ENCODE measurements at regions not wholly inside any gene's neighbourhood (a gene's known extent, or its start where the extent isn't known, plus 50 kb on each side); places are given as distances from the start of the nearest gene placed in this dataset.

DNA sequence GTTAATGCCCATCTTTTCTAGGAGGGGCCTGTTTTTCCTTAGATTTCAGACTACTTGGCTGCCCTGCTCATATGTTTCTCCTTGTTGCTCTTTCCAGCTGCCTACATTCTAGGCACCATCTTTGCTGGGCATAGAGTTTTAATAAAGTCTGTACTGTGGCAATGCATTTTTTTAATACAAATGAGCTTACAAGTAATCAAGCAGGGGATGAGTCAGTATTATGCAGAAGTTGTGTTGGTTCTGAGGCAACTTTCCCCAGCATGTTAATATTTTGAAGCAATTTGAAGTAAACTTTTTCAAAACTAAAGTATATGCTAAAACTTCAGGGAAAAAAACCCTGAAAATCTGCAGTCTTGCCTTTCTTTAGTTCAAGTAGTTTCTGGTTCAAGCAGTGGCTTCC is 372.0 kb upstream of the GATB start:
- H3K4me1 Mint-ChIP-seq (ENCODE audit: insufficient read depth, unreplicated experiment), result no peaks in the 10 kb centered on the region
- BruUV-seq (replicated peaks), result no TSS peak
- CTCF ChIA-PET, result no interaction called here
- H3K36me3 Mint-ChIP-seq (ENCODE audit: insufficient read depth, unreplicated experiment), result no peaks in the 10 kb centered on the region
- H3K27me3 Mint-ChIP-seq (ENCODE audit: insufficient read depth, unreplicated experiment), result no peaks in the 10 kb centered on the region
- intact Hi-C loops (cut with micrococcal nuclease), result no loop called here
- POLR2A ChIA-PET, result no interaction called here
- no peaks in the 10 kb centered on the region for H3K9me3 Mint-ChIP-seq (ENCODE audit: unreplicated experiment)
- H3K27ac Mint-ChIP-seq (ENCODE audit: low read depth, unreplicated experiment), result no peak overlapping the region
- no peak overlapping the region for H3K4me3 Mint-ChIP-seq (ENCODE audit: unreplicated experiment)
- TF ChIP-seq, protein P1, sequence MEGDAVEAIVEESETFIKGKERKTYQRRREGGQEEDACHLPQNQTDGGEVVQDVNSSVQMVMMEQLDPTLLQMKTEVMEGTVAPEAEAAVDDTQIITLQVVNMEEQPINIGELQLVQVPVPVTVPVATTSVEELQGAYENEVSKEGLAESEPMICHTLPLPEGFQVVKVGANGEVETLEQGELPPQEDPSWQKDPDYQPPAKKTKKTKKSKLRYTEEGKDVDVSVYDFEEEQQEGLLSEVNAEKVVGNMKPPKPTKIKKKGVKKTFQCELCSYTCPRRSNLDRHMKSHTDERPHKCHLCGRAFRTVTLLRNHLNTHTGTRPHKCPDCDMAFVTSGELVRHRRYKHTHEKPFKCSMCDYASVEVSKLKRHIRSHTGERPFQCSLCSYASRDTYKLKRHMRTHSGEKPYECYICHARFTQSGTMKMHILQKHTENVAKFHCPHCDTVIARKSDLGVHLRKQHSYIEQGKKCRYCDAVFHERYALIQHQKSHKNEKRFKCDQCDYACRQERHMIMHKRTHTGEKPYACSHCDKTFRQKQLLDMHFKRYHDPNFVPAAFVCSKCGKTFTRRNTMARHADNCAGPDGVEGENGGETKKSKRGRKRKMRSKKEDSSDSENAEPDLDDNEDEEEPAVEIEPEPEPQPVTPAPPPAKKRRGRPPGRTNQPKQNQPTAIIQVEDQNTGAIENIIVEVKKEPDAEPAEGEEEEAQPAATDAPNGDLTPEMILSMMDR (IDR thresholded peaks at IDR 0.05; ENCODE audit: unreplicated experiment), result no peak
- no peak for DNase-seq (ENCODE audit: unreplicated experiment)

DNA sequence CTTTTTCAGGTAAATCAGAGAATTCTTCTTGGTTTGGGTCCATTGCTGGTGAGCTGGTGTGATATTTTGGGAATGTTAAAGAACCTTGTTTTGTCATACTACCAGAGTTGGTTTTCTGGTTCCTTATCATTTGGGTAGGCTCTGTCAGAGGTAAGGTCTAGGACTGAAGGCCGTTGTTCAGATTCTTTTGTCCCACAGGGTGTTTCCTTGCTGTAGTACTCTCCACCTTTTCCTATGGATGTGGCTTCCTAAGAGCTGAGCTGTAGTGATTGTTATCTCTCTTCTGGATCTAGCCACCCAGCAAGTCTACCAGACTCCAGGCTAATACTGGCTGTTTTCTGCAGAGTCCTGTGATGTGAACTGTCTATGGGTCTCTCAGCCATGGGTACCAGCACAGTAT is 367.5 kb upstream of the GATB start:
- BruUV-seq (replicated peaks), result no TSS peak
- intact Hi-C loops (cut with micrococcal nuclease), result no loop called here
- no peaks in the 10 kb centered on the region for H3K36me3 Mint-ChIP-seq (ENCODE audit: insufficient read depth, unreplicated experiment)
- DNase-seq (ENCODE audit: unreplicated experiment), result no peak
- H3K27ac Mint-ChIP-seq (ENCODE audit: low read depth, unreplicated experiment), result no peak overlapping the region
- no peaks in the 10 kb centered on the region for H3K27me3 Mint-ChIP-seq (ENCODE audit: insufficient read depth, unreplicated experiment)
- H3K4me3 Mint-ChIP-seq (ENCODE audit: unreplicated experiment), result no peak overlapping the region
- TF ChIP-seq, protein P1 (IDR thresholded peaks at IDR 0.05; ENCODE audit: unreplicated experiment), result no peak
- ChIA-PET CTCF (no interaction called here), POLR2A (no interaction called here)
- H3K4me1 Mint-ChIP-seq (ENCODE audit: insufficient read depth, unreplicated experiment), result no peaks in the 10 kb centered on the region
- H3K9me3 Mint-ChIP-seq (ENCODE audit: unreplicated experiment), result no peaks in the 10 kb centered on the region

DNA sequence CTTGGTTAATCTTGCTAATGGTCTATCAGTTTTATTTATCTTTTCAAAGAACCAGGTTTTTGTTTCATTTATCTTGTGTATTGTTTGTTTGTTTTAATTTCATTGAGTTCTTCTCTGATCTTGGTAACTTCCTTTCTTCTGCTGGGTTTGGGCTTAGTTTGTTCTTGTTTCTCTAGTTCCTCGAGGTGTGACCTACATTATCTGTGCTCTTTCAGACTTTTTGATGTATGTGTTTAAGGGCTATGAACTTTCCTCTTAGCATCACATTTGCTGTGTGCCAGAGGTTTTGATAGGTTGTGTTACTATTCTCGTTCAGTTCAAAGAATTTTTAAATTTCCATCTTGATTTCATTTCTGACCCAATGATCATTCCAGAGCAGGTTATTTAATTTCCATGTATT is 365.4 kb upstream of the GATB start:
- no peak for DNase-seq (ENCODE audit: unreplicated experiment)
- Mint-ChIP-seq H3K4me1 (ENCODE audit: insufficient read depth, unreplicated experiment) (no peaks in the 10 kb centered on the region), H3K4me3 (ENCODE audit: unreplicated experiment) (no peak overlapping the region), H3K27me3 (ENCODE audit: insufficient read depth, unreplicated experiment) (no peaks in the 10 kb centered on the region), H3K36me3 (ENCODE audit: insufficient read depth, unreplicated experiment) (no peaks in the 10 kb centered on the region), H3K9me3 (ENCODE audit: unreplicated experiment) (no peaks in the 10 kb centered on the region), H3K27ac (ENCODE audit: low read depth, unreplicated experiment) (no peak overlapping the region)
- POLR2A ChIA-PET, result no interaction called here
- TF ChIP-seq, protein P1 (IDR thresholded peaks at IDR 0.05; ENCODE audit: unreplicated experiment), result no peak
- CTCF ChIA-PET, result no interaction called here
- intact Hi-C loops (cut with micrococcal nuclease), result no loop called here
- BruUV-seq (replicated peaks), result no TSS peak

DNA sequence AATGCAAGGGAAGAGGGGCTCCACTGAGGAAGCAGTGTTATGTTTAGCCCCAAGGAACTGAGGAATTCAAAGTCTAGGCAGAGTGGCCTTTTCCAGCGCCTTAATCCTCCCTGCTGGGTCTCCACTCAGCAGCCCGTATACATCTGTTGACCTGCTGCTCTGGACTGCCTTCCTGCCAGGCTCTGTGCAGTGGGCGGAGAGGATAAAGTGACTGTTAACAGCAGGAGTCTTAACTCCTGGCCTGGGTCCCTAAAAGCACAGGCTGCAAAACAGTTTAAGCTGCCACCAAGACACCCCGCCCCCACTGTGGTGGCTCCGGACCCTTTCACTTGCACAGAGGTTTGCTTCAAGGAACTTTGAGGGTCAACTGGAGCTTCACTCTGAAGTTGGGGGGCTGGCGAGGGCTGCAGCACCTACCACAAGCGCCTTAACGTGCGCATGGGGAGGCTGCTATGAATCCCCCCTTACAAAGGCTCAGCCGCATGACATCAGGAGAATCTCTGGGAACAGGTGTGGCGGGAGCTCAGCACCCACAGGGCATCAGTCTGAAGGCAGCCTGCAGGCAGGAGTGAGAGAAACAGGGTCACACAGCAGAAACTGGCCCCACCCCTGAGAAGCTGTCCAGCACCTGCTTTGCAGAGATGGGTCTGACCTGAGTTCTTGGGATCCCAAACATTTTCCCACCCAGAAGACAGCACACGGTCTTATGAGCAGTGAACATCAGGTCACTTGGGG is 358.2 kb upstream of the GATB start:
- Mint-ChIP-seq H3K27me3 (ENCODE audit: insufficient read depth, unreplicated experiment) (peaks cover 17% of the 10 kb centered on the region), H3K36me3 (ENCODE audit: insufficient read depth, unreplicated experiment) (no peaks in the 10 kb centered on the region), H3K9me3 (ENCODE audit: unreplicated experiment) (no peaks in the 10 kb centered on the region), H3K27ac (ENCODE audit: low read depth, unreplicated experiment) (no peak overlapping the region), H3K4me1 (ENCODE audit: insufficient read depth, unreplicated experiment) (peaks cover 5% of the 10 kb centered on the region), H3K4me3 (ENCODE audit: unreplicated experiment) (no peak overlapping the region)
- no peak for DNase-seq (ENCODE audit: unreplicated experiment)
- BruUV-seq (replicated peaks), result no TSS peak
- TF ChIP-seq, protein P1 (IDR thresholded peaks at IDR 0.05; ENCODE audit: unreplicated experiment), result no peak
- POLR2A ChIA-PET, result interaction anchor here (1.0 kb wide), 1 partner anchor 9 kb away, joined by 3 read pairs; no protein-coding TSS in a partner anchor
- intact Hi-C loops (cut with micrococcal nuclease), result no loop called here
- CTCF ChIA-PET, result interaction anchor here (0.5 to 0.6 kb wide), 2 partner anchors 57 to 86 kb away, joined by 3 read pairs; no protein-coding TSS in a partner anchor

Measured in MCF 10A (cell line).